ENCODE measurements at regions not wholly inside any gene's neighbourhood (a gene's known extent, or its start where the extent isn't known, plus 50 kb on each side); places are given as distances from the start of the nearest gene placed in this dataset.

GRCh38 chr14:93862265-93862664 lies 64.9 kb upstream of the FAM181A start:
- TF ChIP-seq EZH2phosphoT487 (IDR thresholded peaks at IDR 0.05; ENCODE audit: insufficient read depth, low read depth) (no peak), EZH2 (IDR thresholded peaks at IDR 0.05; ENCODE audit: insufficient read depth, poor library complexity, severe bottlenecking) (no peak)
